GM19463 (cell line): ENCODE measurements at regions not wholly inside any gene's neighbourhood (a gene's known extent, or its start where the extent isn't known, plus 50 kb on each side); places are given as distances from the start of the nearest gene placed in this dataset.

ENCODE experiments used
- ATAC-seq: cut with Tn5 transposase; IDR thresholded peaks from one replicate; pipeline ENCODE4 v1.9.1; 2021; ENCODE audit warnings: mild to moderate bottlenecking, moderate library complexity; ENCODE audit not compliant: unreplicated experiment

DNA sequence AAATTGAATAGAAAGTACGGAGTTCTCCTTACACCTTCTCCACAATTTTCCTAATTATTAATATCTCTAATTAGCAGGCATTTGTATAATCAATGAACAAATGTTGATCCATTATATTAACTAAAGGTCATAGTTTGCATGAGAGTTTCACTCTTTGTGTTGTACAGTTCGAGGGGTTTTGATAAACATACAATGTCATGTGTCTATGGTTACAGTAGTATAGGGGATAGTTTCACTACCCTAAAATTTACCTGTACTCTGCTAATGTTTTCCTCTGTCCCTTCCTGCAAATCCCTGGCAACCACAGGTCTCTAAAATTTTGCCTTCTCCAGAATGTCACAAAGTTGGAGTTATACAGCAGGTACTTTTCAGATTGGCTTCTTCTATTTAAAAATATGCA lies 1199.8 kb upstream of the GJE1 start:
- no peak for ATAC-seq

DNA sequence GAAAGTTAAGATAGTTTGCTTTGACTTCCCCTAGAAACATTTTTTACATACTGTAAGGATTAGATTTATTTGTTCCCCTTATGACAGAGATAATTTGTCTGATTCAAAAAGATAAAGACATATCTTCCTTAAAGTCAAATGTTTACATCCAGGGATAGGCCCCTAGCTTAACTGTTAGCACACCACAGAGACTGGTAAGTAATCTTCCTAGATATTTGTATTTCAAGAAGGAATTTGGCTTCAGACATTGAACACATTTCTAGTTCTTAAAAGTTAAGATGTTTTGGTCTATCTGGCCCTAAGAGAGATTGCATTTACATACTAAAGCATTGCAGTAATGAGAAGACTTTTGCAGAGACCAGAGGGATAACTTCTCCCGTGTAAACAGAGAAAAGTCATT lies 1201.1 kb upstream of the GJE1 start:
- no peak for ATAC-seq

DNA sequence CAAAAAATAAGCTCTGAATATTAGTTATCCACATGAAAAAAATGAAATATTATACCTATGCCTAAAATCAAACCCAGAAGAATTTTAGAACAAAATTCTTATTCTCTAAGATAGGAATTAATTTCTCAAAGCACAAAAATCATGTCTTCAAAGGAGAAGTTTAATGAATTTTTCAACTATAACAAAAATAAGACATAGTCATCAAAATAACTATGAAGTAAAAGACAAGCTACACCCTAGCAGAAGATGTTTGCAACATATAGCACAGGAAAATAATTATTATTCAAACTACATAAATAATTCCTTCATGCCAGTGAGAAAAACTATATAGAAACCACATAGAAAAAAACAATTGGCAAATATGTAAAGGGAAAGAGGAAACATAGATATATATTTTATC lies 1203.6 kb upstream of the GJE1 start:
- no peak for ATAC-seq

DNA sequence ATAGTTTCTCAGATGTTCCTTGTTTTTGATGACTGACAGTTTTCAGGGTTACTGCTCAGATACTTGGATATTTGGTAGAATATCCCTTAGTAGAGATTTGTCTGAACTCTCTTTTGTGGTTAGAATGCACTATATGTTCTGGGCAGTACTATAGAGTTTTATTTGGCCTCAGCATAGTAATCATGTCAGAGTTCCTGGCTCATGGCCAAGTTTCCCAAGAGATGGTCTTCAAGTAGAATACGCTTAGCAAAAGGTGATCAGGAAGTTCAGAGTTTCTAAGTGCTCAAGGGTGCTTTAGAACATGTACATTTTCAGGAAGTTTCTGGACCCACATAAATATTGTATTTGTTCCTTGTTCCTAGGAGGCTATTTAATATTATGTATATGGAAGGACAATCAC lies 1209.7 kb upstream of the GJE1 start:
- ATAC-seq, result no peak

DNA sequence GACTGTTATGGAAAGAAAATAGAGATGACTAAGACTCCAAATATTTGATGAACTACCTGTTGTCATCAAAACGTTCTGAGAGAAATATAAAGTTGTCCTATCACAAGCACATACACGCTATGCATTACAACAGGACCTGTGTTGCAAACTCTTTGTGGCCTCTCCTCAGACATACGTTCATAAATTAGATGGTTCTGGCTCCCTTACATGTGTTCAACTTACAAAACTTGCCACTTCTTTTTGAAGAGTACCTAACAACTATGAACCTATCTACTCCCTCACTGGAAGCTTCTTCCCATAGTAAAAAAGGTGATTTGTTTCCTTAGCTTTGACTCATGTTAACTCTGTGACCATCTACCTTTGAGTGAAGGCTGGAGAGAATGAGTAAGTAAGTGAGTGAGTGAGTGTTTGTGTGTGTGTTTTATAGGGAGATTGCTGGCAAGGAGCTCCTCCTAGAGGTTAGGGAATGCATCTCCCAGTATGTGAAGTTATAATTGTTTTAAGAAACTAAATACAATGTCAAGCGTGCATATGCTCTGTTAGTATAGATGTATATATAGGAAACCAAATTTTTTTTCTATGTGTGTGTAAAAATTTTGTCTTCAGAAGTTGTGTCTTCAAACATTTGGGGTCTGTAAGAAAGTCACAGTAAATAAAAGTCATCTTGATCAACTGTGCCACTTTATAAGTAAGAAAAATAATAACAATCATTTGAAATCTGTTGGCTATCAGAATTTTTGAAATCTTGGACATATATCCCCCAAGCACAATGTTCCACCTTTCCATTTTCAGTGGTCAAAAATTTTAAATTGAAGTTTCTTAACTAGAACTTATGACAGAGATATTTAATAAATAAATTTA lies 1211.1 kb upstream of the GJE1 start:
- ATAC-seq, result peak; percentile 60

DNA sequence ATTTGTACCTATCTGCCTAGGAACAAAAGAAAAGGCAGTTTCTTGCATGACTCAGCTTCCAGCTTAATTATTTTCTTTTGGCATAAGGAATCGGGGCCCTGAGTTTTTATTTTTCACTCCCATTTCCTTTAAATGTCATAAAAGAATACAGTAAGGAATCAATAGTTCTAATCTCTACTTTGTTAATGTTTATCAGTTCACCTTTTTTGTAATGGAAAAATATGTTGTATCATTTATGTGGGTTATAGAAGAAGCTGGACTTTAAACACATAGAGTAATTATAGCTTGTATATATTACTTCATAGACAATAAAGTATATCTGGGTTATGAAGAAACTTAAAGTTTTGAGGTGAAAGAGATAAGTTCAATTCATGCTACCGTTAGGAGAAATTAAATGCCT lies 1214.8 kb upstream of the GJE1 start:
- ATAC-seq, result no peak

DNA sequence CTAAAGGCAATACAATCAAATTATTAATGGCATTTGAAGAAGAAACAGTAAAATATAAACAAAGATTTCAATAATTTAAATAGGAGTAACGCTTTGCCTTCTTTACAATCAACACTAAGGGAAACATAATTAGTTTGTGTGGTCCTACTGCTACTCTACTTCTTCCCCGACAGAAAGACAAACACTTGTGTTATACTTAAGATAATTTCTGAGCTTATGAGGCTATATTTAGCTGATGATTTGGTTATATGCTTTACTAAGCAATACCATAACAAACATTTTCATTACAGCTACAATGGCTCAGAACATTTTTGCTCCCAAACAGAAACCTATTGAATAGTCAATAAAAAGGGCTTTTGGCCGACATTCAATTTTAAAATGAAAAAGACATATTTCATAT lies 1217.2 kb upstream of the GJE1 start:
- ATAC-seq, result no peak

DNA sequence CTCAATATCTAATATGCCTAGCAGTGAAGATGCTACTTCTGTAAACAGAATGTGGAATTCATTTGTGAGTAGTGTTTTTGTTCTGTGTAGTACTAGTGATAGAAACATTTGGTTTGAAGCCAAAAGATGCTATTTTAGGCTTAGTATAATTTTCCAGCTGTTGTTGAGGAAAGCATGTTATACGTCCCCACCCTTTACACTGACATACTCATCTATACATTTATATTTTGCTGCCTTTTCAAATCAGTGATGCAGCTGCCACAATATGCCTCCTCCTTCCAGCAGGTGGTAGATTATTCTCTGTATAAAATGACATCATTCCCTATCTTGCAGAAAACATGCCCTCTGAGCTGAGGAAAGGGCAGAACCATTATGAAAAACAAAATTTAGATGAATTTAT lies 1217.6 kb upstream of the GJE1 start:
- ATAC-seq, result no peak

DNA sequence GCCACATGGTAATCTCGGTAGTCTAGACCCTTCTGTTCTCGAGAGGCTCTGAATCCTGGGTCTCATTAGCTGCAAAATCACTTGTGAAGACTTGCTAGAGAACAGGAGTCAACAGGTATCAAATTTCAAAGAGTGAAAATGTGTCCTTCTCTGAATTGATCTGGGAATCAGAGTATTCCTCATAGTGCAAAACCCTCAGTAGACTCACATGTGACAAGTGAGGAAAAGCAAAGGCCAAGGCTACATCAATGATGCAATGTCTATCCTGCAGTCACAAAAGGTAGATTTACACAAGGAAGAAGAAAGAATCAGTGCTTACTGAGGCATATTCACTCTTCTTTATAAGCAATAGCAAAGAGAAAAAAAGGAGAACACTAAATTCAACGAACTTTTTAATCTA lies 1220.0 kb upstream of the GJE1 start:
- no peak for ATAC-seq

DNA sequence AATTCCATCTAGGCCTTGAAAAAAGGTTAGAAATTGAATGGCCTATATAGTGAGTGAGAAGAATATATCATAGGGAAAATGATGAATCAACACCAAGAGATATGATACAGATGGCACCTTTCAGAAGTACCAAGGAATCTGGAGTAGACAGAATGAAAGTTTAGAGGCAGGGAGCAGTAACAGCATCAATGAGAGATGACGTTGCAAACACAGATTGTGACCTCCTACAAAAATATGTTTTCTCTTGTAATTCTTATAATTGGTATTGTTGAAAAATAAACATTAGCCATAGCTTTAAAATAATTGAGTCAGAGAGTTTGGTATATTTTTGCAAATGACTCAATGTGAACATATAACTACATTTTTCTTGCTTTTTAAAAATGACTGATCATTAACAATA lies 1223.1 kb upstream of the GJE1 start:
- no peak for ATAC-seq

DNA sequence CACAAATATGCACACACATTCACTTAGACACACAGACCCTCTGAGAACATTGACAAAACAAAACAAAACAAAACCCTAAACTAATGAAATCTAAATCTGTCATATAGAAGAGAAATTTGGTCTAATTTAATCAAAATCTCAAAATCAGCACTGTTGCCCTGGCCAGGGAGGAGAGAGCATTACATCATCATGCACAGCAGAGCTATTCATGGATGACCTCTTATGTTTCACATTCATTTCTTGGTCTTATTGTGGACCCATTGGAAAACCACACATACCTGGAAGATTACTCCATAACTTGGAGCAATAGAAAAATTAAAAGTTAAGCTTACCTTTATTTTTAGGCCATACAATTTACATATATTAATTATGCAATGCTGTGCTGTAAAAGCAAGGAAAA lies 1223.6 kb upstream of the GJE1 start:
- no peak for ATAC-seq

DNA sequence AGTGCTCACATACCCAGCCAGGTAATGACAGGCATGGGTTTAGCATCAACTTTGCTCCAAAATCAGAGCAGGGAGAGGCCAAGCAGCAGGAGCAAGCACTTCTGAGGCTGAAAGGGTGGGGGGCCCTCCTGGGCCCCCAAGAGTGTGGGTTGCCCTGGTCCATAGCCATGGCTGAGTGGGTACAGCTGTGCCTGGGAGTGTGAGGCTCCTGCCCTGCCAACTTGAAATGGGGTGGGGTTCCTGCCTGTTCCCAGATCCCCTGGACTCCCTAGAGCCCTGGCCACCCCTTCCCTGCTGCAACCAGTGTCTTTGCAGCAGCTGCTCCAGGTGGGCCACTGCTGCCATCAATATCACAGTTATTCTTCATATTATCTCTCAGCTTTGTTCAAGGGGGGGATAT lies 1224.2 kb upstream of the GJE1 start:
- ATAC-seq, result no peak

DNA sequence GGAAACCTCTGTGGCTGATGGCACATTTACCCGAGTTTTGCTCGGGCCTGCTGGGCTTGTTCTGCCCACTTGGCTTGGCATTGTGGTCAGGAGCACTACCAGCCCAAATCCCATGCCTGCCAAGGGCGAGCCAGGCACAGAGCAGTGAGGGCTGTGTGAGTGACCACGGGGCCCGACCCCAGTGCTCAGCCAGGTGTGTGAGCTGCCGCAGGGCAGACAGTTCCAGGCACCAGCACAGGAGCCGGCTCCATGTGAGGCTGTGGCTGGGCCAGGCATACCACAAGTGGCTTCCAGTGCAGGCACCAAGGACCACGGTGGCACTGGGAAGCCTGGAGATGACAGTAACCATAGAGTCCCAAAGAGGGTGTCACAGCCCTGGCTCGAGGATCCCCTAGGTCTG lies 1225.5 kb upstream of the GJE1 start:
- no peak for ATAC-seq

DNA sequence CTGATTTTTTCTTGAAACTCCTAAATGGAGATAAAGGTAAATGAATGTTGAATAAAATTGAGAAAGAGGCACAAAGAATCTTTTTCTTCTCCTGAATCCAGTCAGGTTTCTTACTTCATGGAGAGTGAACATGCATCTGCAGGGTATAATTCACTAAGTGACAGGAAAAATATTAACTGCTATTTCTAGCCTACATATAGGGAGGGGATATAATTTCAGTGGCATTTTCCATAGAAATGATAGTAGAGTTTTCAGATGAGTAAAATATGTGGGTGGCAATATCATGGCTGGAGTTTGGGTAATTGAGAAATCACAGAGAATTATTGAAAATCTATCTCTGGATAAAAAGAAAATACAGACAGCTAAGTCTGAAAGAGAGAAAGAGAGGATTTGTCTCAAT lies 1227.0 kb upstream of the GJE1 start:
- no peak for ATAC-seq

DNA sequence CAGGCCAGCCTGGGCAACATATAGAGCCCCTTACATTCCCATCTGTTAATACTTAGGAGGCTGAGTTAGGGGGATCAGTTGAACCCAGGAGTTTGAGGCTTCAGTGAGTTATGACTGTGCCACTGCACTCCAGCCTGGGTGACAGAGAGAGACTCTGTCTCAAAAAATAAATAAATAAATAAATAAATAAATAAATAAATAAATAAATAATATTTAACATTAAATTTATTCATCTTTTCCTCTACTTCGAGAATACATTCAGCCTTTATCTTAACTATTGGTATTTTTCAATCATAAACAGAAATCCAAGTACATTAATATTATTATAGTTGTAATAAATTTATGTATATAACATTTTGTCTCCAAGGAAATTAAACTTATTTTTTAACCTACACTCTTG lies 1227.7 kb upstream of the GJE1 start:
- no peak for ATAC-seq

DNA sequence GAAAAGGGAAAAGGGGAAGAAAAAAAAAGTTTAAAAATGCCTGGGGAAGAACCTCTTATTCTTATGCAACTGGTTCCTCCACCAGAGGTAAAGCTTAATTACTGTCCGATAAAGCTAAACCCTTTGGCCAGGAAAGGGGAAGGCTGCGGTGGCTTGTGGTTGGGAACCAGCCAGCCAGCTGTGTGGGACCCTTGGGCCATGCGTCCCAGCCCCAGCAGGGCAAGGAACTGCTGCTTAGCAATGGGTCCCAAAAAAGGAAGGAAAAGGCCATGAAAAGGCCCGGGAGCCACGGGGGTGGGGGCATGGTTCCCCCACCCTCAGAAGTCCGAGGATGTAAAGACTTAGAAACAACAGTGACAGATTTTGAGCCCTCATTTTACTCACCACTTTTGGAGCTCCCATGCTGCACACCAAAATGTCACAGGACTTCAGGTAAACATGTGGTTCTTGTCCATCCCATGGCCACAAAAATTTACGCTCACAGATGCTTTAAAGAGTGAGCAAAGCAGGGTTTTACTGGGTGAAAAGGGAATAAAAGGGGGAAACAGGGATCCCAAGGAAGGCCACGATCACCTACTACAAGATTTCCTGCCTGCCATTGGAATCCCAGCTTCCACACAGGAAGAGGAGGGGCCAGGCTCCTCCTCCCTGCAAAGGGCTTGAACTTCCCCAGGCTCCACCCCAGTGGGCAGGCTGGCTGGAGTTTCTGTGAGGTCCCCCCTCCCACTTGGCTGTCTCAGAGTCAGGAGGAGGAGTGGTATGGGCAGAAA lies 1234.7 kb upstream of the GJE1 start:
- no peak for ATAC-seq

DNA sequence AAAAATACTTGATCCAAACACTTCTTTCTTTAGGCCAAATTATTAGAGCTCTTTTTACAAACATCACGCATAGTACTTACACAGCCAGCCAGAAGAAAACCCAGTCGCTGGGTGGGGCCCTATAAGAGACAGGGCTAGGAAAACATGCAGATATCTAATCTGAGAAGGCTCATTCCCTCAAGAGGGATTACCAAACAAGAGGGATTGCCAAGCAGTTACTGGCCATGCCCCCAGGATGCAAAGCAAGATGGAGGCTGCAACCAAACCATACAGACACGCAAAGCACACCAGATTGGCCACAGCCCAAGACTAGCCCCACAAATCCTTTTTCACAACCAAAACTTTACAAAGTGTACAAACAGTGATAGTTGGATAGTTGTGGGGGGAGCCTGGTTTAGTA lies 1235.4 kb upstream of the GJE1 start:
- no peak for ATAC-seq

DNA sequence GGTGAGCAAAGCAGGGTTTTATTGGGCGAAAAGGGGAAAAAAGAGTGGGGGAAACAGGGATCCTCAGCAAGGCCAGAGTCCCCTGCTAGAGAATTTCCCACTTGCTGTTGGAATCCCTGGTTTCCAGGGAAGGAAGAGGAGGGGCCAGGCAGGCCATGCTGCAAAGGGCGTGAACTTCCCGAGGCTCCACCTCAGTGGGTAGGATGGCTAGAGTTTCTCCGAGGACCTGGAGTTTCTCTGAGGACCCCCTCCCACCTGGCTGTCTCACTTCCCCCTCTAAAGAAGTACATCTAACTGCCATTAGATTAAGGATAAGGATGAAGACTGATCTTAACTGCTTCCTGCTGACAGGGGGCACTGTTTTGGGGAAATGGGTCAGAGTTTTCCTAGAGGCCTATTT lies 1239.3 kb upstream of the GJE1 start:
- ATAC-seq, result no peak

DNA sequence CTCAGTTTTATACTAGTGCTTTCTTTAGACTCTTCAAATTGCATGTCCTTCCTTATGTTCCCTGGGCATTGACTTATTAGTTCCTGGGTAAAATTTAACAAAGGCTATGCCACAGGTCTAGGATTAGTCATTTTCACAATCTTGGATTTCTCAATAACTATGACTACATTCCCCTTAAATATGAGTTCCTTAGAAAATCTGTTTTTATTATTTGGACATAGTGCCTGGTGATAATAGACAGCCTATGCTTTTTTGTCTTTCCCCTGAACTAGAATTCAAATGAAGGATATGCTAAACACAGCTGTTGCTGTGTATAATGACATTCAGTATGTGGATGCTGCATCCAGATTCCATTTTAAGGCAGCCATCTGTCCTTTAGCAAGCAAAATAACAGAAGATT lies 1252.8 kb upstream of the GJE1 start:
- no peak for ATAC-seq

DNA sequence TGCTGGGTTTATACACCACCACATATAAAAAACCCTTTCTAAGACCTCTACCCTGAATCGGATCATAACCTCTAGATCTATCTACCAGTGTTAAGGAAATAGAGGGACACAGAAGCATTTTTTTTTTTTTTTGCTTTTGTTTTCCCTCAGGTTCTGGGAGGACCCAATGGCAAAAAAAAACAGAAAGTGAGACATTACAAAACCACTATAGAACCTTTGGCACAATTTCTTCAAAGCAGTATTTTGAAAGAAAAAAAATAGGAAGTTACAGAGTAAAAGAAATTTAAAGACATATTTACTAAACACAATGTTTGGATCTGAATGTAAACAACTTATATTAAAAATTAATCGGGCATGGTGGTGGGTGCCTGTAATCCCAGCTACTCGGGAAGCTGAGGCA lies 1258.7 kb upstream of the GJE1 start:
- ATAC-seq, result no peak

DNA sequence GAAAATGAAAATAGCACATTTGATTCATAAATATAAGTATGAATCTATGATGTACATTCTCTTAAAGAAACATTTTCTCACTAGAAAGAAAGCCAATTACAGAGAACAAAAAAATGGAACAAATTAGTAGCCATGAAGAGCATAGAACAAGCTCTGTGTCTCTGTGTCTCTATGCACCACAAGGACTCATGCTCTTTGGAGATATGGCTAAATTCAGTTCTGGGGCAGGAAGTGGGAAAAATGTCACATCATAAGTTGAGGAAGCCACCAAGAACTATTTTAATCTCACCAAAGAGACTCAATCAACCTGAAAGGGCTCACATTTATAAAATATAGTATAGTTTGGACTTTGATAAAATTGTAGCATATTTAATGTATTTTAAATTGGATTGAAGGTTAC lies 1259.8 kb upstream of the GJE1 start:
- ATAC-seq, result no peak

DNA sequence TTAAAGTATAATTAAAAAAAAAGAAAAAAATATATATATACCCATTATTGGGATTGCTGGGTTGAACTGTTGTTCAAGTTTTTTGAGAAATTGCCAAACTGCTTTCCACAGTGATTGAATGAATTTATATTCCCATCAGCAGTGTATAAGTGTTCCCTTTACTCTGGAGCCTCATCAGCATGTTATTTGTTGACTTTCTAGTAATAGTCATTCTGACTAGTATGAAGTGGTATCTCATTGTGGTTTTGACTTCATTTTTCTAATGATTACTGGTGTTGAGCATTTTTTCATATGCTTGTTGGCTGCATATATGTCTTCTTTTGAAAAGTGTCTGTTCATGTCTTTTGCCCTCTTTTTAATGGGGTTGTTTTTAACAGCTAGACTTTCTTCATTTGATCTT lies 1260.8 kb upstream of the GJE1 start:
- ATAC-seq, result no peak

DNA sequence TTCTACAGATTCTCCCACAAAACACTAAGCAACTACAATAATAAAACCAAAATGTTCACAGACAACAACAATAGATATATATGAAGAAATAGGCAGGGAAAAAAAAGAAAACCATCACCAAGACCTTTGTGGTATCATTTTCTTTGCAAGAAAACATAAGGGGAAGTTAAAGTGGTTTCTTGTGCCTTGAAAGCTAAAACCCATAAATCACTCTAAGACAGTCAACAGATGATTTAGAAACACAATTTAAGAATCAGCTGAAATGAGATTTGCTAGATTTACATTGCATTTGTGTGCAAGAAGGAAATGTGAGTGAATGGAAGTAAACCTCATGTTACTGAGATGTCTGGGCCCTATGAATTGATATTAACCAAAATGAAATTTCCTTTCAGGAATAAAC lies 1265.4 kb upstream of the GJE1 start:
- no peak for ATAC-seq
